Trophoblast cell (in vitro differentiated cells and primary cell): ENCODE measurements at regions not wholly inside any gene's neighbourhood (a gene's known extent, or its start where the extent isn't known, plus 50 kb on each side); places are given as distances from the start of the nearest gene placed in this dataset.
A peak's percentile ranks its signal among the peaks of the same experiment; 100 is the strongest.

Experiments used
- DNase-seq, 2 donors: peaks; one replicate each; pipeline ENCODE4 v3.0.0-alpha.2; 2016
- H2AFZ ChIP-seq: 2 replicates; pipeline ENCODE4 v1.6.1; 2013; ENCODE audit warnings: low read length, moderate library complexity, mild to moderate bottlenecking; ENCODE audit not compliant: insufficient read depth, poor library complexity
- H2AK5ac ChIP-seq: 2 replicates; pipeline ENCODE4 v1.6.1; 2013; ENCODE audit warnings: mild to moderate bottlenecking, low read length
- H2BK120ac ChIP-seq: 2 replicates; pipeline ENCODE4 v1.6.1; 2013; ENCODE audit warnings: low read length, mild to moderate bottlenecking, moderate library complexity; ENCODE audit not compliant: insufficient read depth, poor library complexity
- H2BK12ac ChIP-seq: 2 replicates; pipeline ENCODE4 v1.6.1; 2013; ENCODE audit warnings: mild to moderate bottlenecking, low read length, moderate library complexity
- H2BK5ac ChIP-seq: 2 replicates; pipeline ENCODE4 v1.6.1; 2013; ENCODE audit warnings: low read length, low read depth, moderate library complexity, mild to moderate bottlenecking; ENCODE audit not compliant: poor library complexity
- H3K14ac ChIP-seq: 2 replicates; pipeline ENCODE4 v1.6.1; 2013; ENCODE audit warnings: mild to moderate bottlenecking, low read length
- H3K18ac ChIP-seq: 2 replicates; pipeline ENCODE4 v1.6.1; 2013; ENCODE audit warnings: mild to moderate bottlenecking, low read length
- H3K23ac ChIP-seq: 2 replicates; pipeline ENCODE4 v1.6.1; 2013; ENCODE audit warnings: low read length
- H3K27ac ChIP-seq: 2 replicates; pipeline ENCODE4 v1.5.1; 2013; ENCODE audit warnings: low read depth, mild to moderate bottlenecking, inconsistent platforms, low read length, moderate library complexity
- H3K27me3 ChIP-seq: 2 replicates; pipeline ENCODE4 v1.6.1; 2013; ENCODE audit warnings: inconsistent platforms, mild to moderate bottlenecking, low read length, moderate library complexity; ENCODE audit not compliant: insufficient read depth
- H3K36me3 ChIP-seq, 2 experiments: 1 replicate in 1 of 2; 2 replicates in 1 of 2; pipeline ENCODE4 v1.6.1; 2013; ENCODE audit warnings: low read length in 2 of 2, mild to moderate bottlenecking in 2 of 2, moderate library complexity in 1 of 2; ENCODE audit not compliant: insufficient read depth in 2 of 2, control insufficient read depth in 1 of 2
- H3K4ac ChIP-seq: 2 replicates; pipeline ENCODE4 v1.6.1; 2013; ENCODE audit warnings: low read depth, mild to moderate bottlenecking, low read length, moderate library complexity
- H3K4me1 ChIP-seq, 2 experiments: 1 replicate in 1 of 2; 2 replicates in 1 of 2; pipeline ENCODE4 v1.6.1; 2013; ENCODE audit warnings: low read length in 2 of 2, mild to moderate bottlenecking in 2 of 2, moderate library complexity in 1 of 2; ENCODE audit not compliant: insufficient read depth in 2 of 2, control insufficient read depth in 1 of 2
- H3K4me2 ChIP-seq: 2 replicates; pipeline ENCODE4 v1.6.1; 2013; ENCODE audit warnings: inconsistent platforms, mild to moderate bottlenecking, low read length, moderate library complexity
- H3K4me3 ChIP-seq: 2 replicates; pipeline ENCODE4 v1.5.1; 2013; ENCODE audit warnings: mild to moderate bottlenecking, low read depth, low read length, inconsistent platforms
- H3K79me1 ChIP-seq: one replicate; pipeline ENCODE4 v1.6.1; 2013; ENCODE audit warnings: low read length
- H3K79me2 ChIP-seq: 2 replicates; pipeline ENCODE4 v1.6.1; 2013; ENCODE audit warnings: low read length, mild to moderate bottlenecking; ENCODE audit not compliant: control insufficient read depth, insufficient read depth, poor library complexity
- H3K9ac ChIP-seq: 2 replicates; pipeline ENCODE4 v1.6.1; 2013; ENCODE audit warnings: mild to moderate bottlenecking, low read length
- H3K9me3 ChIP-seq: 2 replicates; pipeline ENCODE4 v1.6.1; 2013; ENCODE audit warnings: low read depth, mild to moderate bottlenecking, control low read depth, inconsistent platforms, low read length; ENCODE audit not compliant: insufficient read depth
- H4K12ac ChIP-seq: 2 replicates; pipeline ENCODE4 v1.6.1; 2013; ENCODE audit warnings: low read depth, mild to moderate bottlenecking, low read length, moderate library complexity
- H4K8ac ChIP-seq: 2 replicates; pipeline ENCODE4 v1.6.1; 2013; ENCODE audit warnings: low read depth, mild to moderate bottlenecking, low read length, moderate library complexity
- H4K91ac ChIP-seq: one replicate; pipeline ENCODE4 v1.6.1; 2013; ENCODE audit warnings: low read depth, mild to moderate bottlenecking, low read length, moderate library complexity
- WGBS: extraction: QIAGEN DNeasy Blood & Tissue Kit; methylation state at CpG from one replicate; pipeline ENCODE4 v1.1.7; 2013; ENCODE audit warnings: missing lambda C conversion rate; ENCODE audit not compliant: insufficient read length, insufficient coverage; ENCODE audit errors: extremely low coverage; 5-methylcytosine and 5-hydroxymethylcytosine counted together

DNA sequence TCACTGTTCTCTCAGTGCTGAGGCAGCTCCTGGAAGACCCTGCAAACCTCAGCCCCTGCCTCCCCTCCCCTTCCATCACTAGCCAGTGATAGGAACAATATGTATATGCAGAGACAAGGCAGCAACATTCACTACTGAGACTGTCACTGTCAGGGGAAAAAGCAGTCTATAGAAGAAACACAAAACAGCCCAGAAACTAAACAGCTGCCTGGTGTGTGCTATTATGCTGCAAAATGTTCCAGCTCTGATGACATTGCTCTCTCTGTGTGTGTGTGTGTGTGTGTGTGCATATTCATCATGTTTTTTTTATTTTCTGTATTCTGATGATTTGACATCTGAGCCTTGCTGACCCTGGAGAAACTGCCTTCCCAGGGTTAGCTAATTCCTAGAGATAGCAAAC lies 147.2 kb downstream of the SPATA18 start:
- Histone ChIP-seq H3K79me2 (no peaks in the 10 kb centered on the region), H3K36me3 (no peaks in the 10 kb centered on the region), H3K9me3 (peaks cover 6% of the 10 kb centered on the region), H3K18ac (no peak overlapping the region), H3K4ac (no peak overlapping the region), H3K79me1 (no peaks in the 10 kb centered on the region), H4K91ac (no peak overlapping the region), H3K27me3 (no peaks in the 10 kb centered on the region), H4K12ac (no peak overlapping the region), H3K9ac (no peak overlapping the region), H3K4me3 (no peak overlapping the region), H3K27ac (no peak overlapping the region), H2AK5ac (no peak overlapping the region), H2BK5ac (no peak overlapping the region), H3K4me1 (no peaks in the 10 kb centered on the region), H4K8ac (no peak overlapping the region), H2AFZ (no peak overlapping the region), H2BK120ac (no peak overlapping the region), H3K4me2 (no peak overlapping the region), H2BK12ac (no peak overlapping the region), H3K14ac (no peak overlapping the region), H3K23ac (no peak overlapping the region)
- no peak for DNase-seq

DNA sequence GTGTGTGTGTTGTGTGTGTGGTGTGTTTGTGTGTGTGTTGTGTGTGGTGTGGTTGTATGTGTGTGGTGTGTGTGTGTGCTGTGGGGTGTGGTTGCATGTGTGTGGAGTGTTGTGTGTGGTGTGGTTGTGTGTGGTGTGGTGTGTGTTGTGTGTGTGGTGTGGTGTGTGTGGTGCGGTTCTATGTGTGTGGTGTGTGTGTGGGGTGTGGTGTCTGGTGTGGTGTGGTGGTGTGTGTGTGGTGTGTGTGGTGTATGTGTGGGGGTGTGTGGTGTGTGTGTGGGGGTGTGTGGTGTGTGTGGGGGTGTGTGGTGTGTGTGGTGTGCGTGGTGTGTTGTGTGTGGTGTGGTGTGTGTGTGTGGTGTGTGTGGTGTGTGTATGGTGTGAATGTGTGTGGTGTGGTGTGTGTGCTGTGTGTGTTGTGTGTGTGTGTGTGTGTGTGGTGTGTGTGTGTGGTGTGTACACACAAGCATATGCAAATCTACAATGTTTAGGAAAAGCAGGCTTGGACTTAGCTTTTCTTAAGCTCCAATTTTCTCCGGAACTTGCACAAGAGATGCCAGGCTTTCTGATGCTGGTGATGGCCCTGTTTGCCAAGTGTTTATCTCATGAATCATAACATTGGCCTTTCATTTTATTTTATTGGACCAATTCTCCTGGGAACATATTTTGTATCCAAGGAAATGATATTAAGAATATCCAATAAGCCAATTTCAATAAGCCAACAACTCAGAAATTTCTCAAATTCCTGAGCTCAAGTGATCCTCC lies 148.7 kb downstream of the SPATA18 start:
- Histone ChIP-seq H2AK5ac (no peak overlapping the region), H3K79me1 (no peaks in the 10 kb centered on the region), H2AFZ (no peak overlapping the region), H3K23ac (peak overlapping the region; percentile 50), H3K4me3 (peak overlapping the region; percentile 49), H3K18ac (no peak overlapping the region), H3K27ac (no peak overlapping the region), H2BK5ac (no peak overlapping the region), H3K4ac (no peak overlapping the region), H4K12ac (no peak overlapping the region), H2BK12ac (no peak overlapping the region), H3K4me2 (no peak overlapping the region), H4K8ac (no peak overlapping the region), H2BK120ac (no peak overlapping the region), H3K9ac (no peak overlapping the region), H3K36me3 (no peaks in the 10 kb centered on the region), H3K27me3 (no peaks in the 10 kb centered on the region), H3K79me2 (no peaks in the 10 kb centered on the region), H3K9me3 (peaks cover 6% of the 10 kb centered on the region), H3K14ac (no peak overlapping the region), H3K4me1 (no peaks in the 10 kb centered on the region), H4K91ac (no peak overlapping the region)
- peak in 1 of 2 donors; percentile 17 for DNase-seq
- WGBS = no CpG with 5 or more reads among the region's 3 CpGs

DNA sequence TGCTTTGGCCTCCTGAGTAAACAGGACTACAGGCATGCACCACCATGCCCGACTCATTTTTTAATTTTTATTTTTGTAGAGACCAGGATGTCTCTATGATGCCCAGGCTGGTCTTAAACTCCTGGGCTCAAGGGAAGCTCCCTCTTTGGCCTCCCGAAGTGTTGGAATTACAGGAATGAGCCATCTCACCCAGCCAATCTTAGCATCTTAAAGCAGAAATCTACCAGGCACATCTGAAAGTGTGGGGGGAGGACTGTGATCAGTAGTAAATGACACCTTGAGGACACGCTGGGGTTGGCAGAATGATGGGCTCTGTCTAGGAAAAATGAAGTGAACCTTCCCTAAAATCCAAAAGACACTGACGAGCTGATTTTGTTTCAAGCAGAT lies 149.2 kb downstream of the SPATA18 start:
- H3K9me3 ChIP-seq = peaks cover 6% of the 10 kb centered on the region
- H4K8ac ChIP-seq = no peak overlapping the region
- H2BK5ac ChIP-seq = no peak overlapping the region
- no peaks in the 10 kb centered on the region for H3K36me3 ChIP-seq
- no CpG with 5 or more reads among the region's 4 CpGs for WGBS
- H4K91ac ChIP-seq = no peak overlapping the region
- H2AFZ ChIP-seq = no peak overlapping the region
- H2AK5ac ChIP-seq = no peak overlapping the region
- H3K18ac ChIP-seq = no peak overlapping the region
- H3K4me1 ChIP-seq = no peaks in the 10 kb centered on the region
- H3K23ac ChIP-seq = no peak overlapping the region
- H3K27me3 ChIP-seq = no peaks in the 10 kb centered on the region
- H3K9ac ChIP-seq = no peak overlapping the region
- no peak overlapping the region for H2BK120ac ChIP-seq
- H3K27ac ChIP-seq = no peak overlapping the region
- no peaks in the 10 kb centered on the region for H3K79me1 ChIP-seq
- no peak overlapping the region for H3K4me2 ChIP-seq
- H2BK12ac ChIP-seq = no peak overlapping the region
- H3K4ac ChIP-seq = no peak overlapping the region
- no peak overlapping the region for H3K4me3 ChIP-seq
- H3K14ac ChIP-seq = no peak overlapping the region
- H3K79me2 ChIP-seq = no peaks in the 10 kb centered on the region
- no peak for DNase-seq
- no peak overlapping the region for H4K12ac ChIP-seq

DNA sequence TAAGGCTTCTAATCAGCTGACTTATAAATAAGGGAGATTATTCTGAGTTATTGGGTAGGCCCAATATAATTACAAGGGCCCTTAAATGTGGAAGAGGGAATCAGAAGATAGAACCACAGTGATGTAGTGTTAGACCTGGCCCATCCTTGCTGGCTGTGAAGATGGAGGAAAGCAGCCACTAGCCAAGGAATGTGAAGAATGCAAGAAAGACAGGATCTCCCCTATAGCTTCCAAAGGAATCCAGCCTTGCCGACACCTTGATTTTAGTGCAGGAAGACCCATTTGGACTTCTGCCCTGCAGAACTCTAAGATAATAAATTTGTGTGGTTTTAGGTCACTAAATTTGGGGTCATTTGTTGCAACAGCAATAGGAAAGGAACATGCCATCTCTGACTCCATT lies 150.6 kb downstream of the SPATA18 start:
- H3K4me1 ChIP-seq = no peaks in the 10 kb centered on the region
- no peak for DNase-seq
- peaks cover 6% of the 10 kb centered on the region for H3K9me3 ChIP-seq
- WGBS = no CpG with 5 or more reads among the region's 1 CpG
- no peak overlapping the region for H2BK12ac ChIP-seq
- H3K27me3 ChIP-seq = no peaks in the 10 kb centered on the region
- H3K79me2 ChIP-seq = no peaks in the 10 kb centered on the region
- H3K79me1 ChIP-seq = no peaks in the 10 kb centered on the region
- no peak overlapping the region for H4K12ac ChIP-seq
- H3K4me2 ChIP-seq = no peak overlapping the region
- no peak overlapping the region for H4K8ac ChIP-seq
- no peak overlapping the region for H3K27ac ChIP-seq
- H3K36me3 ChIP-seq = no peaks in the 10 kb centered on the region
- H3K14ac ChIP-seq = no peak overlapping the region
- no peak overlapping the region for H3K18ac ChIP-seq
- no peak overlapping the region for H4K91ac ChIP-seq
- no peak overlapping the region for H3K4me3 ChIP-seq
- H3K9ac ChIP-seq = no peak overlapping the region
- no peak overlapping the region for H3K4ac ChIP-seq
- H3K23ac ChIP-seq = no peak overlapping the region
- no peak overlapping the region for H2AK5ac ChIP-seq
- no peak overlapping the region for H2BK120ac ChIP-seq
- H2AFZ ChIP-seq = no peak overlapping the region
- no peak overlapping the region for H2BK5ac ChIP-seq
